ENCODE measurements at regions not wholly inside any gene's neighbourhood (a gene's known extent, or its start where the extent isn't known, plus 50 kb on each side); places are given as distances from the start of the nearest gene placed in this dataset.

GRCh38 chr15:81529481-81529880 lies 155.5 kb upstream of the TMC3 start:
- DNase-seq (ENCODE audit: low spot score) = no peak

DNA sequence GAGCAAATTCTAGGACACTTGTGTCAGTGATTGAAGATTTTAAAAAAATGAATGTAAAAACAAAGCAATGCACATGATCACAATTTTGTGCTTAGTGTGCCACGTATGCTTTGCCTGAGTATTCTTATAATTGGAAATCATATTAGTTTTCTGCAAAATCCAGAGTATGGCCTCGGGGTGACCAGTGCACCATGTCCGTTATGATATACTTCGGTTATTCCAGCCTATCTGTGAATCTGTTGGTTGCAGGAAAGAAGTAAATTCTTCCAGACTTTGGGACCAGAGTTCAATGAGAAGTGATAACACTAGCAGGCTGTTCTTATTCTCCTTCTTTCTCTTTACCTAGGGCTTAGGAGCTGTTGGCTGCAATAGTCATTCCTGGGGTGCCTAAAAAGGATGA lies 152.0 kb upstream of the TMC3 start:
- DNase-seq (ENCODE audit: low spot score) = no peak

- no peak for DNase-seq (ENCODE audit: low spot score)
These were observed 150.5 kb upstream of the TMC3 start for GRCh38 chr15:81524496-81524895.

- DNase-seq (ENCODE audit: low spot score) = no peak
These were observed 149.9 kb upstream of the TMC3 start for GRCh38 chr15:81523867-81524266.

DNA sequence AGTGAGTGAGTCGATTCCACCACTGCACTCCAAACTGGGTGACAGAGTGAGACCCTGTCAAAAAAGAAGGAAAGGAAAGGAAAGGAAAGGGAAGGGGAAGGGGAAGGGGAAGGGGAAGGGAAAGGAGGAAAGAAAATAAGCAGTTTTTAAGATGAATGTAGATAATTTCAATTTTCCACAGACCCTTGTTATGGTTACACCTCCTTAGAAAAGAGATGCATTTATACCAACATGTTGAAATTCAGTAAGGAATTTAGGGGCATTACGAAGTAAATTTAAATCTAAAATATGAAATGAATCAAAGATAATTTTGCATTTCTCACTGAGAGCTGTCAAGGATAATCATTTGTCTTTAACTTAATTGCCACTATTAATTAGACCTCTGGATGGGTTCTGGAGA lies 146.5 kb upstream of the TMC3 start:
- no peak for DNase-seq (ENCODE audit: low spot score)

DNA sequence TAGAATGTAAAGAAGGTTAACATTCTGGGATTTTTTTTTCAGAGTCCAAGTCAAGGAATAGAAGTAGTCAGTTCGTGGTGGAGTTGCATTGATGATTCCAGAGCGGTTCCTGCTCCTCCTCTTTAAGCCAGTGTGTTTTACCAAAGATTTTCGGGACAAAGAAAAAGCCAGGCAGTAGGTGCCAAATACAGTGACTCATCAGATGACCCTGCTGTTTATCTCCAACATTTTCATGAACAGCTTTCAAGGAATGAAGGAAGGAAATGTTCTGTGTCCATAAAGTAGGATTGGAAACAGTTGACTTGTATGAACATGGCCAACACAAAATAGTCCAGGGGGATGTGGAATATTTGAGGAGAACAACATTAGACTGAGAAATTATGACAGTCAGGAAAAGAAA lies 142.4 kb upstream of the TMC3 start:
- no peak for DNase-seq (ENCODE audit: low spot score)

- DNase-seq (ENCODE audit: low spot score) = no peak
These were observed 142.0 kb upstream of the TMC3 start for GRCh38 chr15:81516012-81516411.

- no peak for DNase-seq (ENCODE audit: low spot score)
These were observed 140.7 kb upstream of the TMC3 start for GRCh38 chr15:81514725-81515124.

DNA sequence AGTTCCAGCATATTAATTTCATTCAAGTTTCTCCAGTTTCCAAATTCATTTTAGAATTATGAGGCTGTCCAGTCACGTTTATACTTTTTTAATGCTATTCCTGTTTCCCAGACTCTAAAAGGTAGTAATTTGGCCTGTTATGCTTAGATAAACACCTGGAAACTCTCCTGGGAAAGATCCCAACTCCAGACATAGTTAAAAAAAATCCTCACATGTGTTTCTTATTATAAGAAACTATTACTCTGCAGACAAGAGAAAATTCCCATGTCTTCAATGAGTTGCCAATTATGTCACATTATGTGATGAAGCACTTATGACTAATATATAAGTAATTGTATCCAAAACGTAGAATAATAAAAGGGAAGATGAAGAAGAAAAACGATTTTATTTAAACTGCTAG lies 137.1 kb upstream of the TMC3 start:
- DNase-seq (ENCODE audit: low spot score) = no peak

GRCh38 chr15:81507831-81508230 lies 133.8 kb upstream of the TMC3 start:
- no peak for DNase-seq (ENCODE audit: low spot score)

DNA sequence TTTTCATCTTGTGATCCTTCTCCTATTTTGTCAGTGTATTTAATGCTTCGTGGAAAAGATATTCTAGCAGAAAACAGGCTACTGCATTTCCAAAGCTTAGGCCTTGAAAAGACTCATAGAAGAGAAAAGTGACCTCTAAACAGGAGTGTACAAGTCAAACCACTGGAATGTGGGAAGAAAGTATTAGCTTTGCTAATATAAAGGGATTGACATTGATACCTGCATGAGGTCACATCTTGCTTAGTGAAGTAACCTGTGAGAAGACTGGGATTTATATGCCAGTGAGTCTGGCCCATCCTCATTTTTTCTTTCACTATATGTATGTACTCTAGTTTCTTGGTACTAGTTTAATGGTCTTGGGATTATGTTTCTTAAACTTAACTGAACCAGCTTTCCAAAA lies 132.9 kb upstream of the TMC3 start:
- no peak for DNase-seq (ENCODE audit: low spot score)

- DNase-seq (ENCODE audit: low spot score) = no peak
These were observed 132.1 kb upstream of the TMC3 start for GRCh38 chr15:81506071-81506470.

GRCh38 chr15:81504170-81504905 lies 130.3 kb upstream of the TMC3 start:
- DNase-seq (ENCODE audit: low spot score) = no peak

GRCh38 chr15:81502439-81502838 lies 128.4 kb upstream of the TMC3 start:
- no peak for DNase-seq (ENCODE audit: low spot score)

GRCh38 chr15:81500081-81500480 lies 126.1 kb upstream of the TMC3 start:
- no peak for DNase-seq (ENCODE audit: low spot score)

GRCh38 chr15:81498294-81498693 lies 124.3 kb upstream of the TMC3 start:
- DNase-seq (ENCODE audit: low spot score) = no peak

- no peak for DNase-seq (ENCODE audit: low spot score)
These were observed 123.2 kb upstream of the TMC3 start for GRCh38 chr15:81497238-81497637.

DNA sequence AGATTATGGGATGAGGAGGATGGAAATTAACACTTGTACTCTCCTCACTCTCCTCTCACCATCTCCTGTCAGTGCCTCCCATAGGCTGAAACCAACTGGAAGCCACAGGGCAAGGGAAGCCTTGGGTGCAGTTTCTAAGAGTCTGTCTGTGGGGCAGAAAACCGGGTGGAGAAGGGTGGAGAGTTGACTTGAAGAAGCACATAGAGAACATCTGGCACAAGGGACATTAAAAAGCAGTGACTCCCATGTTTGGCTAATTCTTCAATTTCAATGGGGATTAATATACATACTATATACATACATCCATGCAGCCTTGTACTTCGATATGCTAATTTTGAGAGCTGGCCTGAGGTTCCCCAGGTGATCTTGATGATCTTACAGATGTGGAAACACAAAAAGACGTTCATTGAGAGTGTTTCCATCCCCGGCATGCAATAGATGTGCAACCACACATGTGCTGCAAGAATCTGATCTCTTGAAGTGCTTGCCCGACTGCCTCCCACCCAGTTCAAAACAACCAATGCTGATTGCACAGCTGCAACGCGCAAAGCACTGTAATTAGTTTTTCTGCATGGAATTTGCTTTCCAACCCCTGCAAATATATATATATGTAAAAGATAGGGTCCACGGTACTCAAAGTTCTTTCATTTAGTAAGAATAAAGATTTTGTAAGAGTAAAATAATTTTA lies 121.9 kb upstream of the TMC3 start:
- no peak for DNase-seq (ENCODE audit: low spot score)

DNA sequence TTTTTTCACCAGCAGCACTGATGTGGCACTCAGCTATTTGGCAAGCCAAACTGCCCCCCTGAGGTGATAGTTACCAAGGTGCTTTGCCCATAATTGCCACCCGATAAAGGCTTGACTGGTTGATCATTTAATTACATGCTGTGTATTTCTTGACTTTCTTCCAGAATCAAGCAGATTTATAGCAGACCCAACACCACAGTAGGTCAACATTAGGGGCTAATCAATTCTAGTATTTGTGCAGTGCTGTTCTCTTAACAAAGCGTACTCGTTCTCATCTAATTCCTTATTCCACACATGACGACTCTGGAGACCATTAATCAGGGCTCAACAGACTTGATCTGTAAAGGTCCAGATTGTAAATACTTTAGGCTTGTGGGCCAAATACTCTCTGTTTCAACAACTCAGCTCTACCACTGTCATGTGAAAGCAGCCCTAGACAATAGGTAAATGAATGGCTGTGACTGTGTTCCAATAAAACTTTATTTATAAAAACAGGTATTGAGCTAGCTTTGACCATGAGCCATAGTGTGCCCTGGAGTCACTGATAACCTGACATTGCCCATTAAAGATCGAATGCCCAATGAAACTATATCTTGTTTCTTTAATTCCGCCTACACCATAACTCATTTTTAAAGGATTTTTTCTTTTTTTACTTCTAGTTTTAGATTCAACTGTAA lies 119.1 kb upstream of the TMC3 start:
- no peak for DNase-seq (ENCODE audit: low spot score)

DNA sequence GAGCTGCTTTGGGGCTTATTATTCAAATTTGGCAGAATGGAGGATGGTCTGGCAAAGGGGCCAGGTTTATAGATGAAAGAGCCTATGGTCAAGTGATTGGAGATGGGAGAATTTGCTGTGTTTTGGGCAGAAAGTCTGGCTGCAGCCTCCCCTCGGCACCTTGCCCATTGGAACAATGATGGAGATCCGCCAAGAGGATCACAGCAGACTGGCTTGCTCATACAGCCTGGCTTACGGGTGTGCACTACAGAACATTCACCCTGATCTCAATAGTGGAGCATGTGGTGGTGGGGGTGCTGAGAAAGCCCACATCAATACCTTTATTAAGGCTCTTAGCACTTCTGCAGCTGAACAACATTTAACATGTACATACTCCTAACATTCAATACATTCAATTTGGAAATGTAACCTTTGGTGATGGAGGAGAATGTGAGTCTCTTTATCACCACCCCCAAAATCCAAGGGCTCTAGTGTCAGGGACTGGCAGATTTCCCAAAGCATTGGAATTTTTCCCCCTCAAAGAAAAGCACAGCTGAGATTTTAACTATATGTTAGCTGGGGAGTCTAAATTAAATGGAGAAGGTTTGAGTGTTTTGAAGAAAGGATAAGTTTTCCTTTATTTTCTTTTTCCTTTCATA lies 118.4 kb upstream of the TMC3 start:
- no peak for DNase-seq (ENCODE audit: low spot score)

DNA sequence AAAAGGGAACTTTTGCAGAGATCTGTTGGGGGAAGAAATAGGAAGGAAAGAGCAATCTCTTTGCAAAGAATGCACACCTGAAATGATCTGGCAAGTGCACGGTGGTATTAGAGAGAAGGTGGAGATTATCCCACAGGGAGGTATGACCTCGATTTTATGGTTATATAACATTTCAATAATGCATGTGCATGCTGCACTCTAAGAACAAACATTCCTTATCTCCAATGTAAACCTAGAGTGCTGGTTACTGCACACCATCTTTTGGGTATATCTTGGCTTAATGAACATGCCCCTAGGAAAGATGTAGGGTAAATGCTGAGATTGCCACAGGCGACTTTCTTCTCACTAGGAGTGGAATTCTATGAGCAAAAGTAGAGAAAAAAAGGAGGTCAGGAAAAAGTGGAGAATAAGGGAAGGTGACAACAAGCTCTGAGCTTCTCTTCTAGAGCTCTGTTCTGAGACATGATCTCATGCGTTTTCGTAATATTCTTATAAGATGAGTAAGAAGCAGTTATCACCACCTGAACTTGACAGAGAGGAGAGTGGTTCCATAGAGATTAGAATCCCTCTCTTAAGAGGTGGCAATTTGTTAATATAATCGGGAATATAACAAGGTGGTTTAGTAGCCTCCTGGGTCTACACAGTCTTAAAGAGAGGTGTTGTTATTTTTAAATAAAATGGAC lies 117.5 kb upstream of the TMC3 start:
- no peak for DNase-seq (ENCODE audit: low spot score)

GRCh38 chr15:81485806-81486205 lies 111.8 kb upstream of the TMC3 start:
- no peak for DNase-seq (ENCODE audit: low spot score)
